GM12878 (cell line): ENCODE measurements at regions not wholly inside any gene's neighbourhood (a gene's known extent, or its start where the extent isn't known, plus 50 kb on each side); places are given as distances from the start of the nearest gene placed in this dataset.

Source experiments
- CBFB ChIP-seq: IDR thresholded peaks from 2 replicates; pipeline ENCODE4 v1.6.1; 2016; ENCODE audit warnings: antibody characterized with exemption, low read depth
- HCFC1 ChIP-seq: fragments of 150-350 bp; IDR thresholded peaks from 2 replicates; pipeline ENCODE4 v1.6.1; 2014; ENCODE audit warnings: low read length
- MTA2 ChIP-seq: fragments of 450-650 bp; IDR thresholded peaks from 2 replicates; pipeline ENCODE4 v1.6.1; 2016; ENCODE audit warnings: low read depth, mild to moderate bottlenecking, moderate library complexity
- MYC ChIP-seq: IDR thresholded peaks from 2 replicates; pipeline ENCODE4 v1.6.1; 2011; ENCODE audit warnings: mild to moderate bottlenecking, low read length, moderate library complexity, inconsistent platforms; ENCODE audit not compliant: insufficient read depth, insufficient replicate concordance, insufficient read length, severe bottlenecking
- PKNOX1 ChIP-seq: fragments of 450-650 bp; IDR thresholded peaks from 2 replicates; pipeline ENCODE4 v1.6.1; 2016; ENCODE audit warnings: mild to moderate bottlenecking
- REST ChIP-seq: IDR thresholded peaks from 2 replicates; pipeline ENCODE4 v1.6.1; 2012; ENCODE audit warnings: mild to moderate bottlenecking, low read depth, low read length
- SP1 ChIP-seq: IDR thresholded peaks from one replicate; pipeline ENCODE4 v1.6.1; 2011; ENCODE audit warnings: low read depth, low read length
- ZNF274 ChIP-seq: IDR thresholded peaks from one replicate; pipeline ENCODE4 v1.8.0; 2011; ENCODE audit not compliant: insufficient read length, insufficient read depth
- ZNF384 ChIP-seq: IDR thresholded peaks from 2 replicates; pipeline ENCODE4 v1.6.1; 2012; ENCODE audit warnings: low read depth, mild to moderate bottlenecking, low read length, improper control_type of control experiment, borderline replicate concordance
- TF ChIP-seq, protein P1 (sequence below), 3 experiments: IDR thresholded peaks in 2 of 3; conservative IDR thresholded peaks in 1 of 3; 2 replicates each; pipeline ENCODE4 v1.5.1; 2011; ENCODE audit warnings: low read depth in 3 of 3, low read length in 3 of 3, mild to moderate bottlenecking in 3 of 3, control low read depth in 2 of 3, moderate library complexity in 2 of 3, inconsistent platforms in 1 of 3, mixed read lengths in 1 of 3; ENCODE audit not compliant: control insufficient read depth in 2 of 3, insufficient read depth in 1 of 3; ENCODE audit errors: extremely low read depth in 1 of 3
- TF ChIP-seq, protein P2 (sequence below): IDR thresholded peaks from 2 replicates; pipeline ENCODE4 v1.6.1; 2012; ENCODE audit warnings: improper control_type of control experiment, low read depth, low read length; ENCODE audit not compliant: insufficient replicate concordance
- TF ChIP-seq, protein P3 (sequence below): IDR thresholded peaks from 2 replicates; pipeline ENCODE4 v1.6.1; 2012; ENCODE audit warnings: low read depth, low read length, improper control_type of control experiment

DNA sequence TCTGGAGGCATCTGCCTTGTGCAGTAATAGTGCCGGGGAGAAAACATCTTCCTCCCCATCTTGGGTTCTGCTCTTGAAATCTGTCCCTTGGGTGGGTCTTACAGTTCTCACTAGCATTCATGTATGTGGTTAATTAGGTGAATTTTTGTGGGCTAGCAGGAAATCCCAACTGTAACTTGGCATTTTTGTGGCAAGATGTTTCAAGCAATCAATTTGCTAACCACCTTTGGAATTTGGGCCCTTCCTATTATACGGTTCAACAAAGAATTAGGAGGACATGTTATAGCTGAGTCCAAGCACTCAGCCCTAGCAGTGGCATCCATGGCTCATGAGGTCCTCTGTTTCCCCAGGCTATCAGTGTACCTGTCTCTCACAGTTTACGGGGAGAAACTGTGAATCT lies 89.1 kb upstream of the MTNR1B start:
- TF ChIP-seq PKNOX1: no peak
- TF ChIP-seq, protein P1, sequence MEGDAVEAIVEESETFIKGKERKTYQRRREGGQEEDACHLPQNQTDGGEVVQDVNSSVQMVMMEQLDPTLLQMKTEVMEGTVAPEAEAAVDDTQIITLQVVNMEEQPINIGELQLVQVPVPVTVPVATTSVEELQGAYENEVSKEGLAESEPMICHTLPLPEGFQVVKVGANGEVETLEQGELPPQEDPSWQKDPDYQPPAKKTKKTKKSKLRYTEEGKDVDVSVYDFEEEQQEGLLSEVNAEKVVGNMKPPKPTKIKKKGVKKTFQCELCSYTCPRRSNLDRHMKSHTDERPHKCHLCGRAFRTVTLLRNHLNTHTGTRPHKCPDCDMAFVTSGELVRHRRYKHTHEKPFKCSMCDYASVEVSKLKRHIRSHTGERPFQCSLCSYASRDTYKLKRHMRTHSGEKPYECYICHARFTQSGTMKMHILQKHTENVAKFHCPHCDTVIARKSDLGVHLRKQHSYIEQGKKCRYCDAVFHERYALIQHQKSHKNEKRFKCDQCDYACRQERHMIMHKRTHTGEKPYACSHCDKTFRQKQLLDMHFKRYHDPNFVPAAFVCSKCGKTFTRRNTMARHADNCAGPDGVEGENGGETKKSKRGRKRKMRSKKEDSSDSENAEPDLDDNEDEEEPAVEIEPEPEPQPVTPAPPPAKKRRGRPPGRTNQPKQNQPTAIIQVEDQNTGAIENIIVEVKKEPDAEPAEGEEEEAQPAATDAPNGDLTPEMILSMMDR (IDR thresholded peaks at IDR 0.05 in 2 of 3, conservative IDR thresholded peaks at IDR 0.05 in 1 of 3; ENCODE audit: control insufficient read depth in 2 of 3, extremely low read depth in 1 of 3, insufficient read depth in 1 of 3, low read depth in 3 of 3, low read length in 3 of 3): no peak
- no peak for TF ChIP-seq MTA2
- TF ChIP-seq SP1: no peak
- TF ChIP-seq MYC: no peak
- TF ChIP-seq REST: no peak
- TF ChIP-seq, protein P2, sequence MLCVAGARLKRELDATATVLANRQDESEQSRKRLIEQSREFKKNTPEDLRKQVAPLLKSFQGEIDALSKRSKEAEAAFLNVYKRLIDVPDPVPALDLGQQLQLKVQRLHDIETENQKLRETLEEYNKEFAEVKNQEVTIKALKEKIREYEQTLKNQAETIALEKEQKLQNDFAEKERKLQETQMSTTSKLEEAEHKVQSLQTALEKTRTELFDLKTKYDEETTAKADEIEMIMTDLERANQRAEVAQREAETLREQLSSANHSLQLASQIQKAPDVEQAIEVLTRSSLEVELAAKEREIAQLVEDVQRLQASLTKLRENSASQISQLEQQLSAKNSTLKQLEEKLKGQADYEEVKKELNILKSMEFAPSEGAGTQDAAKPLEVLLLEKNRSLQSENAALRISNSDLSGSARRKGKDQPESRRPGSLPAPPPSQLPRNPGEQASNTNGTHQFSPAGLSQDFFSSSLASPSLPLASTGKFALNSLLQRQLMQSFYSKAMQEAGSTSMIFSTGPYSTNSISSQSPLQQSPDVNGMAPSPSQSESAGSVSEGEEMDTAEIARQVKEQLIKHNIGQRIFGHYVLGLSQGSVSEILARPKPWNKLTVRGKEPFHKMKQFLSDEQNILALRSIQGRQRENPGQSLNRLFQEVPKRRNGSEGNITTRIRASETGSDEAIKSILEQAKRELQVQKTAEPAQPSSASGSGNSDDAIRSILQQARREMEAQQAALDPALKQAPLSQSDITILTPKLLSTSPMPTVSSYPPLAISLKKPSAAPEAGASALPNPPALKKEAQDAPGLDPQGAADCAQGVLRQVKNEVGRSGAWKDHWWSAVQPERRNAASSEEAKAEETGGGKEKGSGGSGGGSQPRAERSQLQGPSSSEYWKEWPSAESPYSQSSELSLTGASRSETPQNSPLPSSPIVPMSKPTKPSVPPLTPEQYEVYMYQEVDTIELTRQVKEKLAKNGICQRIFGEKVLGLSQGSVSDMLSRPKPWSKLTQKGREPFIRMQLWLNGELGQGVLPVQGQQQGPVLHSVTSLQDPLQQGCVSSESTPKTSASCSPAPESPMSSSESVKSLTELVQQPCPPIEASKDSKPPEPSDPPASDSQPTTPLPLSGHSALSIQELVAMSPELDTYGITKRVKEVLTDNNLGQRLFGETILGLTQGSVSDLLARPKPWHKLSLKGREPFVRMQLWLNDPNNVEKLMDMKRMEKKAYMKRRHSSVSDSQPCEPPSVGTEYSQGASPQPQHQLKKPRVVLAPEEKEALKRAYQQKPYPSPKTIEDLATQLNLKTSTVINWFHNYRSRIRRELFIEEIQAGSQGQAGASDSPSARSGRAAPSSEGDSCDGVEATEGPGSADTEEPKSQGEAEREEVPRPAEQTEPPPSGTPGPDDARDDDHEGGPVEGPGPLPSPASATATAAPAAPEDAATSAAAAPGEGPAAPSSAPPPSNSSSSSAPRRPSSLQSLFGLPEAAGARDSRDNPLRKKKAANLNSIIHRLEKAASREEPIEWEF: no peak
- no peak for TF ChIP-seq ZNF274
- no peak for TF ChIP-seq CBFB
- TF ChIP-seq HCFC1: no peak
- TF ChIP-seq, protein P3, sequence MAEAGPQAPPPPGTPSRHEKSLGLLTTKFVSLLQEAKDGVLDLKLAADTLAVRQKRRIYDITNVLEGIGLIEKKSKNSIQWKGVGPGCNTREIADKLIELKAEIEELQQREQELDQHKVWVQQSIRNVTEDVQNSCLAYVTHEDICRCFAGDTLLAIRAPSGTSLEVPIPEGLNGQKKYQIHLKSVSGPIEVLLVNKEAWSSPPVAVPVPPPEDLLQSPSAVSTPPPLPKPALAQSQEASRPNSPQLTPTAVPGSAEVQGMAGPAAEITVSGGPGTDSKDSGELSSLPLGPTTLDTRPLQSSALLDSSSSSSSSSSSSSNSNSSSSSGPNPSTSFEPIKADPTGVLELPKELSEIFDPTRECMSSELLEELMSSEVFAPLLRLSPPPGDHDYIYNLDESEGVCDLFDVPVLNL: no peak
- no peak for TF ChIP-seq ZNF384
